ENCODE measurements at regions not wholly inside any gene's neighbourhood (a gene's known extent, or its start where the extent isn't known, plus 50 kb on each side); places are given as distances from the start of the nearest gene placed in this dataset.
"Not testable (repeated sequence)": the region's sequence is repeated elsewhere in the genome, so short reads cannot be mapped to it uniquely, and the experiment has no call there.

GRCh38 chr2:67131257-67131609 is 265.9 kb upstream of the ETAA1 start:
- DNase-seq, result no peak

- DNase-seq, result not testable (repeated sequence)
Measured at GRCh38 chr2:67132441-67132940, 264.6 kb upstream of the ETAA1 start.

GRCh38 chr2:67135208-67135607 is 261.9 kb upstream of the ETAA1 start:
- DNase-seq, result no peak

- no peak for DNase-seq
Measured at GRCh38 chr2:67137699-67138098, 259.4 kb upstream of the ETAA1 start.

- no peak for DNase-seq
Measured at GRCh38 chr2:67142071-67142470, 255.1 kb upstream of the ETAA1 start.

GRCh38 chr2:67142741-67143140 is 254.4 kb upstream of the ETAA1 start:
- no peak for DNase-seq

GRCh38 chr2:67145851-67146250 is 251.3 kb upstream of the ETAA1 start:
- no peak for DNase-seq

- no peak for DNase-seq
Measured at GRCh38 chr2:67156796-67157195, 240.3 kb upstream of the ETAA1 start.

GRCh38 chr2:67158718-67159117 is 238.4 kb upstream of the ETAA1 start:
- no peak for DNase-seq

- DNase-seq, result no peak
Measured at GRCh38 chr2:67159929-67160328, 237.2 kb upstream of the ETAA1 start.

GRCh38 chr2:67164771-67165522 is 232.2 kb upstream of the ETAA1 start:
- no peak for DNase-seq

GRCh38 chr2:67165523-67165990 is 231.6 kb upstream of the ETAA1 start:
- no peak for DNase-seq

- not testable (repeated sequence) for DNase-seq
Measured at GRCh38 chr2:67166511-67166910, 230.6 kb upstream of the ETAA1 start.

- no peak for DNase-seq
Measured at GRCh38 chr2:67169417-67170140, 227.6 kb upstream of the ETAA1 start.

- DNase-seq, result no peak
Measured at GRCh38 chr2:67179526-67179925, 217.6 kb upstream of the ETAA1 start.

- DNase-seq, result no peak
Measured at GRCh38 chr2:67180841-67181240, 216.3 kb upstream of the ETAA1 start.

GRCh38 chr2:67182884-67183283 is 214.2 kb upstream of the ETAA1 start:
- no peak for DNase-seq

- DNase-seq, result no peak
Measured at GRCh38 chr2:67186326-67186725, 210.8 kb upstream of the ETAA1 start.

- no peak for DNase-seq
Measured at GRCh38 chr2:67186871-67187270, 210.3 kb upstream of the ETAA1 start.

- not testable (repeated sequence) for DNase-seq
Measured at GRCh38 chr2:67195327-67195726, 201.8 kb upstream of the ETAA1 start.

- no peak for DNase-seq
Measured at GRCh38 chr2:67201521-67201920, 195.6 kb upstream of the ETAA1 start.

GRCh38 chr2:67204349-67204748 is 192.8 kb upstream of the ETAA1 start:
- no peak for DNase-seq

GRCh38 chr2:67208887-67209500 is 188.1 kb upstream of the ETAA1 start:
- DNase-seq, result no peak

- no peak for DNase-seq
Measured at GRCh38 chr2:67210430-67210829, 186.7 kb upstream of the ETAA1 start.
